Sciatic nerve (tissue), 2 donors: ENCODE measurements at regions not wholly inside any gene's neighbourhood (a gene's known extent, or its start where the extent isn't known, plus 50 kb on each side); places are given as distances from the start of the nearest gene placed in this dataset.

ENCODE experiments used
- ATAC-seq: fragments of 200-7000 bp; cut with Tn5 transposase; one replicate; pipeline ENCODE4 v1.9.1; 2020; ENCODE audit warnings: mild to moderate bottlenecking, moderate library complexity
- DNase-seq: peaks from one replicate; pipeline ENCODE4 v3.0.0-alpha.2; 2020; ENCODE audit warnings: low spot score
- intact Hi-C: fragments of 100-400 bp; cut with DNase I; formaldehyde crosslinking; loops from one replicate; pipeline ENCODE4 v1.14.2; 2022
- donor health status: DM: no; HTN: no; CAD: no.
- donor health status: DM: no; HTN: no; CAD: no.

DNA sequence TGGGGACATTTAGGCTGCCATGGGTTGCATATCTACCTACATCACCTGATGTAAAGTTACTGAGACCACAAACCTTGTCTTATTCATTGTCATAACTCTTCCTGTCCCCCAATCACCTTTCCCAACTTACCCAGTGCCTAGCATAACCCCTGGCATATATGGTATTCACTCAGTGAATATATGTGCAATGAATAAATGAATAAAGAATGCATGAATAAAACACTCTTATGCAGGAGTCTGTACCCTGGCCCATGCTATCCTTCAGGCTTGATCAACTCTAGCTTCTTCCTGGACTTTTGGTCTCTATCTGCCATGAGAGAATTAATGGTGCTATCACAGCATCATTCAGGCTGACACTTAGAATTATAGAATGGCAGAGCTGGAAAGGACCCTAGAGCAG, 285.2 kb downstream of the SMARCA2 start:
- ATAC-seq (no peak), DNase-seq (no peak)
- intact Hi-C loops: no loop called here

DNA sequence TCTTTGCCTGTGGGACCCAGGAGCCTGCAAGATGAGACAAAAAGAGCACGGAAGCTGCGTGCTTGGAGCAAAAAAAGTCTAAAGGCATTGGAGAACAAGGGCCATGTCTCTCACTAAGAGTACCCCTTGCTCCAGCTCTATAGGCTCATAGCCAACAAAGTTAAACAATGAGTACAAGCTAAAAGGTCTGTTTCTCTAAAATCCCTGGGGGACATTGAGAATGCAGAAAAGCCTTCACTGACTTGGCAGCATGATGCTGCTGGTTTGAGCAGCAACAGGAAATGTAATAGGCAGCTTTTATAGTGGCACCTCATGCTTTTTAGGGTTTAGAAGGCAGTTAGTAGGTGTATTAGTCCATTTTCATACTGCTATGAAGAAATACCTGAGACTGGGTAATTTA, 287.5 kb downstream of the SMARCA2 start:
- no peak for ATAC-seq
- intact Hi-C loops: no loop called here

GRCh38 chr9:2303056-2303455, 287.9 kb downstream of the SMARCA2 start:
- DNase-seq: no peak
- ATAC-seq: no peak
- intact Hi-C loops: no loop called here

More for the DNA sequence above, 287.5 kb downstream of the SMARCA2 start:
- DNase-seq: no peak

DNA sequence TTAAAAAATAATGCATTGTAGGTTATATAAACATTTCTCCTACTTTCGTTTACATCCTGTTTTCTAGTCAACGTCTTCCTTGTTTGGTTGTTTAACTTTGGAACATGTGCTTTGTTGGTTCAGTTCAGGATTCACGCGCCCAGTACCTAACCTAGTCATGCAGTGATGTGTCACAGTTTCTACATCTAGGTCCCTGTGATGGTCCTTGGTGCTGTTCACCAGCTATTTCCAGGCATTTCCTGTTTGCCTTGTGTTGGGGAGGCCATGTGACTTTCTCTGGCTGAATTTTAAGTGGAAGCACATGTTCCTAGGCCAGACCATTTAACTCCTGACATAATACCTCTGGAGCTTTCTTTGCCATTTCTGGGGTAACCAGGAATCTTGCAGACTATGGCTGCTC, 292.3 kb downstream of the SMARCA2 start:
- ATAC-seq (no peak), DNase-seq (no peak)
- intact Hi-C loops: no loop called here

- intact Hi-C loops: no loop called here
- no peak for ATAC-seq
- DNase-seq: no peak
Observed at GRCh38 chr9:2311920-2312319, 296.8 kb downstream of the SMARCA2 start.

DNA sequence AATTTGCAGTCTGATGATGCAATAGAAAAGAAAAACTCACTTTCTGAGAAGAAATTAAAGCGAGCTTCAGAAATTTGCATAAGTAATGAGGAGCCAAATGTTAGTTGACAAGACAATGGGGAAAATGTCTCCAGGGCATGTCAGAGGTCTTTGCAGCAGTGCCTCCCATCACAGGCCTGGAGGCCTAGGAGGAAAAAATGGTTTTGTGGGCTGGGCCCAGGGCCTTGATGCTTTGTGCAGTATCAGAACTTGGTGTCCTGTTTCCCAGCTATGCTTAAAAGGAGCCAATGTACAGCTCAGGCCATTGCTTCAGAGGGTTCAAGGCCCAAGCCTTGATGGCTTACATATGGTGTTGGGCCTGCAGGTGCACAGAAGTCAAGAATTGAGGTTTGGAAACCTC, 298.4 kb downstream of the SMARCA2 start:
- intact Hi-C loops: no loop called here
- ATAC-seq: no peak

DNA sequence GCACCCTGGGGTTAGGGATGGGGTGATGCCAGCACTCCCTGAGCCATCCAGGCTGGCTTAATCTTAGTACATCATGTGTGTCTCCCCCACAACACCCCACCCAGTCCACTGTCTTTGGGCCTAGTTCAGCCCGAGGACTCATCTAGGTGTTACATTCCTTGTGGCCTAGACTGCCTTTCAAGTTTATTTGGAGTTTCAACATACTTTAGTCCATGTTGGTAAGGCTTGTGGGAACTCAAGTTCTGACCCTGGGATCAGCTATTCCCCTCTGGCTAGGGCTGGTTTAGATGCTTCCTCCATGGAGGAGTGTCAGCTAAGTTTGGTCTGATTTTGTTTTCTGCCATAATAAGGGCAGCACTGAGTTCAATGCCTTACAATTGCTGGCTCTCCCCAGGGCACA, 302.4 kb downstream of the SMARCA2 start:
- ATAC-seq: no peak
- intact Hi-C loops: no loop called here
- DNase-seq: no peak

More for the DNA sequence above, 298.4 kb downstream of the SMARCA2 start:
- DNase-seq: no peak

- intact Hi-C loops: no loop called here
- ATAC-seq (no peak), DNase-seq (no peak)
Observed at GRCh38 chr9:2319421-2319820, 302.2 kb upstream of the VLDLR start.

GRCh38 chr9:2320114-2320513, 301.5 kb upstream of the VLDLR start:
- no peak for DNase-seq
- ATAC-seq: no peak
- intact Hi-C loops: no loop called here

DNA sequence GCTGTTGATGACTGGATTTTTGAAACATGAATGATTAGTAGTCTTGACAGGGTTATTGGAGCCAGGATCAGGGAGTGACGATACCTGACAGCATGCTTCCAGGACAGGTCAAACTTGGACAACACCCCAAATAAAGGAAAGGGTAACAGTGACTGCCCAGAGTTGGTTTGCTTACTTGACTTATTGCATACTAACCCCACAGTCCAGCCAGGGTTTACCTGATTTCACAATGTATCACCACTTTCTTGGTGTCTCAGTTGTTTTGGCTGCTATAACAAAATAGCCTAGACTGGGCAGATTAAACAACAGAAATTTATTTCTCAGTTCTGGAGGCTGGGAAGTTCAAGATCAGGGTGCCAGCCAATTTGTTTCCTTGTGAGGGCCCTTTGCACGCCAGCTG, 301.0 kb upstream of the VLDLR start:
- ATAC-seq (no peak), DNase-seq (no peak)
- intact Hi-C loops: no loop called here

- DNase-seq (no peak), ATAC-seq (no peak)
- intact Hi-C loops: no loop called here
Observed at GRCh38 chr9:2321523-2322148, 300.0 kb upstream of the VLDLR start.

- intact Hi-C loops: no loop called here
- no peak for ATAC-seq
- no peak for DNase-seq
Observed at GRCh38 chr9:2324742-2325141, 296.8 kb upstream of the VLDLR start.

DNA sequence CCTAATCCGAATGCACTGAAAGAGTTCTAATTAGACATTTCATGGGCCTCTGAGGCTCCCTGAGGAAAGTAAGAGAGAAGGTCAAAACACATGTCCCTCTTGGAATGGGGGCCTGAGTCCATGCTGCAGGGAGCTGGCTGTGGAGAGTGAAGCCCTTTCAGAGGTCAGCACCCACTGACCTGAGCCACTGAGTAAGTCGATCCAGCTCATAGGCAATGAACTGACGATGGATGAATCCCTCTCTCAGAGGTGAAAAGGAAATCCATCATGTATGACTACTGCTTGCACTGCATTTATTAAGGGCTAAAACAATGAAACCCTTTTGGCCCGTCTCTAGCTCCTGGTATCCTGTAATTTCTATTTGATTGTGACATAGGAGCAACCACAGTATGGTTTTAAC, 288.9 kb upstream of the VLDLR start:
- DNase-seq (no peak), ATAC-seq (no peak)
- intact Hi-C loops: no loop called here

GRCh38 chr9:2335260-2335659, 286.3 kb upstream of the VLDLR start:
- DNase-seq (no peak), ATAC-seq (peak; percentile 56)
- intact Hi-C loops: no loop called here

GRCh38 chr9:2336055-2336454, 285.5 kb upstream of the VLDLR start:
- intact Hi-C loops: no loop called here
- ATAC-seq (no peak), DNase-seq (no peak)

GRCh38 chr9:2337131-2337530, 284.5 kb upstream of the VLDLR start:
- no peak for DNase-seq
- no peak for ATAC-seq
- intact Hi-C loops: no loop called here

- ATAC-seq (peak; percentile 93), DNase-seq (no peak)
- intact Hi-C loops: no loop called here
Observed at GRCh38 chr9:2337627-2338026, 284.0 kb upstream of the VLDLR start.

DNA sequence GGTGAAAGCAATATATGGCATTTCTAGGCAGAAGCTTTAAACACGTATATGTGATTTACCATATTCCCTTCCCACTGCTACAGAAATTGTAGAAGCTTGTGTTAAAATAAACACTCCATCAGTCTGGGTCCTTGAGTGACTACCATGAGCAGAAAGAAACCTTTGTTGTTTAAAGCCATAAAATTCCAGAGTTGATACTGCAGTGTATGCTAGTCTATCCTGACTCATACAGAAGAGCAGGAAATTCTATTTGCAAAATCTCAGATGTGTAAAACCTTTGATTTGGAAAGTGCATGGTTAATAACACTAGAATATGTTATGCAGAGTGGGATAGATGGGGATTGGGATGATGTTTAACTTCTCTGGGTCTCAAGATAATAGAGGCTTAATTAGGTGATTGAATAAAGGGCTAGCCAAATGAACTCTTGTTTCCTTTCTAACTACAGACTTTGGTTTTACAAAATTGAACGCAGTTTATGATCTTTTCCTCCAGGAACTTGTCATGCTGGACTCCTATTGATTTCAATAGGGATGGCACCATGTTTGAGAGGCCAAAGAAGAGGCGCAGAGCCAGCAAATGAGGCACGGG, 282.7 kb upstream of the VLDLR start:
- DNase-seq (no peak), ATAC-seq (no peak)
- intact Hi-C loops: no loop called here

- DNase-seq: no peak
- no peak for ATAC-seq
- intact Hi-C loops: no loop called here
Observed at GRCh38 chr9:2339416-2339815, 282.2 kb upstream of the VLDLR start.

- DNase-seq (no peak), ATAC-seq (no peak)
- intact Hi-C loops: no loop called here
Observed at GRCh38 chr9:2340046-2340760, 281.4 kb upstream of the VLDLR start.

DNA sequence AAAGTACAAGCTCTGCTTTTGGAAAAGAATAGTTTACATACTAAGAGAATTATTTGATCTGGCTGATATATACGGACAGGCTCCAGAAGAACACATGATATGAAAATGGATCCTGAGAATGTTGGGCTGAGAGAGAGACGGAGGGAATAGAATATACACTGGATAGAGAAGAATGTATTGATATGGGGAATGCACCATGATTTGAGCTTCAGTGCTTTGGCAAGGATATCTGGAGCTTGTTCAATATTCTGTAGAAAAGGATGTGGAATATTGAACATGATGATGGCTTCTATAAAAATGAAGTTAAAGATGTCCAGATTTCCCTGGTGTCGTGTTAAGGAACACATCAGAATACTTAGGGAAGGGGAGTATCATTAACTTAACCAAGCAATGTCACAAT, 280.5 kb upstream of the VLDLR start:
- DNase-seq (no peak), ATAC-seq (no peak)
- intact Hi-C loops: no loop called here
